ENCODE measurements at regions not wholly inside any gene's neighbourhood (a gene's known extent, or its start where the extent isn't known, plus 50 kb on each side); places are given as distances from the start of the nearest gene placed in this dataset.

DNA sequence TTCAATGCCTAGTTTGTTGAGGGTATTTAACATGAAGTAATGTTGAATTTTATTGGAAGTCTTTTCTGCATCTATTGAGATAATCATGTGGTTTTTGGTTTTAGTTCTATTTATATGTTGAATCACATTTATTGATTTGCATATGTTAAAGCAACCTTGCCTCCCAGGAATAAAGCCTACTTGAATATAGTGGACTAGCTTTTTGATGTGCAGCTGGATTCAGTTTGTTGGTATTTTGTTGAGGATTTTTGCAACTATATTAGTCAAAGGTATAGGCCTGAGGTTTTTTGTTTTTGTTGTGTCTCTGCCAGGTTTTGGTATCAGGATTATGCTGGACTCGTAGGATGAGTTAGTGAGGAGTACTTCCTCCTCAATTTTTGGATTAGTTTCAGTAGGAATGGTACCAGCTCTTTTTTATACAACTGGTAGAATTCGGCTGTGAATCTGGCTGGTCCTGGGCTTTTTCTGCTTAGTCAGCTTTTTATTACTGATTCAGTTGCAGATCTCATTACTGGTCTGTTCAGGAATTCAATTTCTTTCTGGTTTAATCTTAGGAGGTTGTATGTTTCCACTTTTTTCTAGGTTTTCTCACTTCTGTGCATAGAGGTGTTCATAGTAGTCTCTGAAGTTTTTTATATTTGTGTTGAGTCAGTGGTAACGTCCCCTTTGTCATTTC, 209.8 kb upstream of the RBMS3 start:
- Histone ChIP-seq H3K9me2 (ENCODE audit: insufficient read depth) (no peaks in the 10 kb centered on the region; the same call in 1 of the 2 replicates), H2AFZ (no peak overlapping the region), H3K79me2 (replicated peaks; ENCODE audit: insufficient read depth) (no peaks in the 10 kb centered on the region), H3K27me3 (ENCODE audit: insufficient read depth) (no peaks in the 10 kb centered on the region), H3K4me2 (no peak overlapping the region), H3K4me1 (ENCODE audit: insufficient read depth) (no peaks in the 10 kb centered on the region), H3K4me3 (no peak overlapping the region), H3K36me3 (ENCODE audit: insufficient read depth) (no peaks in the 10 kb centered on the region), H3K27ac (ENCODE audit: low read depth) (no peak overlapping the region), H3F3A (replicated peaks; ENCODE audit: low read depth) (no peaks in the 10 kb centered on the region), H4K20me1 (replicated peaks; ENCODE audit: insufficient read depth) (no peaks in the 10 kb centered on the region)
- no peaks in the 10 kb centered on the region; the same call in 2 of the 3 replicates for H3K9me3 Mint-ChIP-seq
- no peaks in the 10 kb centered on the region; the same call in 1 of the 3 replicates for H3K4me1 Mint-ChIP-seq
- DNase-seq (ENCODE audit: low spot score) (no peak), ATAC-seq (no peak)
- no peak overlapping the region; the same call in 1 of the 2 replicates for H3K27ac Mint-ChIP-seq
- H3K36me3 Mint-ChIP-seq (ENCODE audit: low read depth) = no peaks in the 10 kb centered on the region
- no peak overlapping the region for H3K4me3 Mint-ChIP-seq
- TF ChIP-seq NANOG (IDR thresholded peaks at IDR 0.05; ENCODE audit: borderline replicate concordance) (no peak), POLR2AphosphoS5 (IDR thresholded peaks at IDR 0.05; ENCODE audit: low read depth) (no peak), STAT1 (IDR thresholded peaks at IDR 0.05; ENCODE audit: unreplicated experiment) (no peak), CREB1 (CRISPR knock-in tag; IDR thresholded peaks at IDR 0.05; ENCODE audit: low read depth) (no peak), ZNF331 (CRISPR knock-in tag; IDR thresholded peaks at IDR 0.05; ENCODE audit: low read depth) (no peak), JUNB (IDR thresholded peaks at IDR 0.05; ENCODE audit: unreplicated experiment) (no peak), ZNF114 (CRISPR knock-in tag; IDR thresholded peaks at IDR 0.05) (no peak)
- TF ChIP-seq, protein P1, sequence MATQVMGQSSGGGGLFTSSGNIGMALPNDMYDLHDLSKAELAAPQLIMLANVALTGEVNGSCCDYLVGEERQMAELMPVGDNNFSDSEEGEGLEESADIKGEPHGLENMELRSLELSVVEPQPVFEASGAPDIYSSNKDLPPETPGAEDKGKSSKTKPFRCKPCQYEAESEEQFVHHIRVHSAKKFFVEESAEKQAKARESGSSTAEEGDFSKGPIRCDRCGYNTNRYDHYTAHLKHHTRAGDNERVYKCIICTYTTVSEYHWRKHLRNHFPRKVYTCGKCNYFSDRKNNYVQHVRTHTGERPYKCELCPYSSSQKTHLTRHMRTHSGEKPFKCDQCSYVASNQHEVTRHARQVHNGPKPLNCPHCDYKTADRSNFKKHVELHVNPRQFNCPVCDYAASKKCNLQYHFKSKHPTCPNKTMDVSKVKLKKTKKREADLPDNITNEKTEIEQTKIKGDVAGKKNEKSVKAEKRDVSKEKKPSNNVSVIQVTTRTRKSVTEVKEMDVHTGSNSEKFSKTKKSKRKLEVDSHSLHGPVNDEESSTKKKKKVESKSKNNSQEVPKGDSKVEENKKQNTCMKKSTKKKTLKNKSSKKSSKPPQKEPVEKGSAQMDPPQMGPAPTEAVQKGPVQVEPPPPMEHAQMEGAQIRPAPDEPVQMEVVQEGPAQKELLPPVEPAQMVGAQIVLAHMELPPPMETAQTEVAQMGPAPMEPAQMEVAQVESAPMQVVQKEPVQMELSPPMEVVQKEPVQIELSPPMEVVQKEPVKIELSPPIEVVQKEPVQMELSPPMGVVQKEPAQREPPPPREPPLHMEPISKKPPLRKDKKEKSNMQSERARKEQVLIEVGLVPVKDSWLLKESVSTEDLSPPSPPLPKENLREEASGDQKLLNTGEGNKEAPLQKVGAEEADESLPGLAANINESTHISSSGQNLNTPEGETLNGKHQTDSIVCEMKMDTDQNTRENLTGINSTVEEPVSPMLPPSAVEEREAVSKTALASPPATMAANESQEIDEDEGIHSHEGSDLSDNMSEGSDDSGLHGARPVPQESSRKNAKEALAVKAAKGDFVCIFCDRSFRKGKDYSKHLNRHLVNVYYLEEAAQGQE (IDR thresholded peaks at IDR 0.05; ENCODE audit: unreplicated experiment) = no peak
- TF ChIP-seq, protein P2, sequence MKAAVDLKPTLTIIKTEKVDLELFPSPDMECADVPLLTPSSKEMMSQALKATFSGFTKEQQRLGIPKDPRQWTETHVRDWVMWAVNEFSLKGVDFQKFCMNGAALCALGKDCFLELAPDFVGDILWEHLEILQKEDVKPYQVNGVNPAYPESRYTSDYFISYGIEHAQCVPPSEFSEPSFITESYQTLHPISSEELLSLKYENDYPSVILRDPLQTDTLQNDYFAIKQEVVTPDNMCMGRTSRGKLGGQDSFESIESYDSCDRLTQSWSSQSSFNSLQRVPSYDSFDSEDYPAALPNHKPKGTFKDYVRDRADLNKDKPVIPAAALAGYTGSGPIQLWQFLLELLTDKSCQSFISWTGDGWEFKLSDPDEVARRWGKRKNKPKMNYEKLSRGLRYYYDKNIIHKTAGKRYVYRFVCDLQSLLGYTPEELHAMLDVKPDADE (IDR thresholded peaks at IDR 0.05) = no peak
- H3K27me3 Mint-ChIP-seq (ENCODE audit: insufficient read depth, low read depth, poor library complexity) = no peaks in the 10 kb centered on the region

DNA sequence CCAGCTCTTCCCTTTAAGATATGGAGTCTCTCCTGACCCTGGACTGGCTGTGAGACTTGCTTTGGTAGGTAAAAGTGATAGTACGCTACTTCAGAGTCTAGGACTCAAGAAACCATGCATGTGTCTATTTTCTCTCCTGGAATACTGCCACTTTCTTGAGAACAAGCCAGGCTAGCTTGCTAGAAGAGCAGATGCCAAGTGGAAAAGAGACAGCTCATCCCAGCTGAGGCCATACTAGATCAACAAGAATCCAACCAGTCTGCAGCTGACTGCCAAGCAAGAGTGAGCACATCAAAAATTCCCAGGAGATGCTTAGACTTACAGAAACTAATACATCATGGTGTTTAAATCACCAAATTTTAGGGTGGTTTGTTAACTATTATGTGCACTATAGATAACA, 208.3 kb upstream of the RBMS3 start:
- H3K4me1 Mint-ChIP-seq = no peaks in the 10 kb centered on the region; the same call in 1 of the 3 replicates
- Histone ChIP-seq H3F3A (replicated peaks; ENCODE audit: low read depth) (no peaks in the 10 kb centered on the region), H3K4me3 (no peak overlapping the region), H4K20me1 (replicated peaks; ENCODE audit: insufficient read depth) (no peaks in the 10 kb centered on the region), H3K36me3 (ENCODE audit: insufficient read depth) (no peaks in the 10 kb centered on the region), H3K27ac (ENCODE audit: low read depth) (no peak overlapping the region), H2AFZ (no peak overlapping the region), H3K4me2 (no peak overlapping the region), H3K4me1 (ENCODE audit: insufficient read depth) (no peaks in the 10 kb centered on the region), H3K79me2 (replicated peaks; ENCODE audit: insufficient read depth) (no peaks in the 10 kb centered on the region), H3K9me2 (ENCODE audit: insufficient read depth) (no peaks in the 10 kb centered on the region; the same call in 1 of the 2 replicates), H3K27me3 (ENCODE audit: insufficient read depth) (no peaks in the 10 kb centered on the region)
- DNase-seq (ENCODE audit: low spot score) (no peak), ATAC-seq (no peak)
- no peak for TF ChIP-seq CREB1 (CRISPR knock-in tag; IDR thresholded peaks at IDR 0.05; ENCODE audit: low read depth)
- TF ChIP-seq, protein P1 (IDR thresholded peaks at IDR 0.05; ENCODE audit: unreplicated experiment) = no peak
- TF ChIP-seq, protein P2 (IDR thresholded peaks at IDR 0.05) = no peak
- TF ChIP-seq JUNB (IDR thresholded peaks at IDR 0.05; ENCODE audit: unreplicated experiment) = no peak
- TF ChIP-seq ZNF331 (CRISPR knock-in tag; IDR thresholded peaks at IDR 0.05; ENCODE audit: low read depth) = no peak
- no peak overlapping the region; the same call in 1 of the 2 replicates for H3K27ac Mint-ChIP-seq
- no peaks in the 10 kb centered on the region for H3K36me3 Mint-ChIP-seq (ENCODE audit: low read depth)
- H3K4me3 Mint-ChIP-seq = no peak overlapping the region
- no peaks in the 10 kb centered on the region for H3K27me3 Mint-ChIP-seq (ENCODE audit: insufficient read depth, low read depth, poor library complexity)
- H3K9me3 Mint-ChIP-seq = no peaks in the 10 kb centered on the region; the same call in 2 of the 3 replicates
